ENCODE measurements at regions not wholly inside any gene's neighbourhood (a gene's known extent, or its start where the extent isn't known, plus 50 kb on each side); places are given as distances from the start of the nearest gene placed in this dataset.

- Histone ChIP-seq H3K4me3 (ENCODE audit: low read length) (no peak overlapping the region), H3K27me3 (ENCODE audit: control insufficient read depth, insufficient read depth, low read length) (no peaks in the 10 kb centered on the region), H3K27ac (ENCODE audit: low read length) (no peak overlapping the region), H3K4me1 (ENCODE audit: control insufficient read depth, insufficient read depth, low read length) (no peaks in the 10 kb centered on the region), H3K36me3 (ENCODE audit: control insufficient read depth, insufficient read depth, low read length) (no peaks in the 10 kb centered on the region), H3K9me3 (ENCODE audit: control insufficient read depth, insufficient read depth, low read length) (no peaks in the 10 kb centered on the region)
- no peak overlapping the region for H3K27ac Mint-ChIP-seq
- peaks cover 7% of the 10 kb centered on the region for H3K36me3 Mint-ChIP-seq
- ATAC-seq (no peak), DNase-seq (no peak)
- intact Hi-C loops (cut with micrococcal nuclease): no loop called here
- H3K4me3 Mint-ChIP-seq: no peak overlapping the region
- no peak for TF ChIP-seq CTCF (IDR thresholded peaks at IDR 0.05)
- no peaks in the 10 kb centered on the region for H3K27me3 Mint-ChIP-seq (ENCODE audit: low read depth in 2 of 2)
- H3K4me1 Mint-ChIP-seq: no peaks in the 10 kb centered on the region
- H3K9me3 Mint-ChIP-seq: peaks cover 17 to 21% of the 10 kb centered on the region in 2 donors
- no CpG with 5 or more reads among the region's 1 CpG for WGBS (ENCODE audit: insufficient coverage)
These were observed 590.2 kb upstream of the LRRC4C start for GRCh38 chr11:42049650-42050049.

- no peaks in the 10 kb centered on the region for H3K27me3 ChIP-seq (ENCODE audit: control insufficient read depth, insufficient read depth, low read length)
- H3K36me3 Mint-ChIP-seq: peaks cover 7% of the 10 kb centered on the region
- H3K4me3 Mint-ChIP-seq: no peak overlapping the region
- no peak overlapping the region for H3K27ac ChIP-seq (ENCODE audit: low read length)
- no peaks in the 10 kb centered on the region for H3K4me1 Mint-ChIP-seq
- no peak overlapping the region for H3K4me3 ChIP-seq (ENCODE audit: low read length)
- no peak for DNase-seq
- H3K27ac Mint-ChIP-seq: no peak overlapping the region
- no peaks in the 10 kb centered on the region for H3K4me1 ChIP-seq (ENCODE audit: control insufficient read depth, insufficient read depth, low read length)
- WGBS (ENCODE audit: insufficient coverage): 80% methylated on average over 3 of the region's 3 CpGs
- no peak for ATAC-seq
- intact Hi-C loops (cut with micrococcal nuclease): no loop called here
- TF ChIP-seq CTCF (IDR thresholded peaks at IDR 0.05): no peak
- H3K9me3 ChIP-seq (ENCODE audit: control insufficient read depth, insufficient read depth, low read length): no peaks in the 10 kb centered on the region
- H3K9me3 Mint-ChIP-seq: peaks cover 20 to 25% of the 10 kb centered on the region in 2 donors
- H3K36me3 ChIP-seq (ENCODE audit: control insufficient read depth, insufficient read depth, low read length): no peaks in the 10 kb centered on the region
- no peaks in the 10 kb centered on the region for H3K27me3 Mint-ChIP-seq (ENCODE audit: low read depth in 2 of 2)
These were observed 595.0 kb upstream of the LRRC4C start for GRCh38 chr11:42054351-42054900.

- no peaks in the 10 kb centered on the region for H3K27me3 Mint-ChIP-seq (ENCODE audit: low read depth in 2 of 2)
- Histone ChIP-seq H3K9me3 (ENCODE audit: control insufficient read depth, insufficient read depth, low read length) (no peaks in the 10 kb centered on the region), H3K4me1 (ENCODE audit: control insufficient read depth, insufficient read depth, low read length) (no peaks in the 10 kb centered on the region), H3K36me3 (ENCODE audit: control insufficient read depth, insufficient read depth, low read length) (no peaks in the 10 kb centered on the region), H3K4me3 (ENCODE audit: low read length) (no peak overlapping the region), H3K27ac (ENCODE audit: low read length) (no peak overlapping the region), H3K27me3 (ENCODE audit: control insufficient read depth, insufficient read depth, low read length) (no peaks in the 10 kb centered on the region)
- H3K27ac Mint-ChIP-seq: no peak overlapping the region
- H3K4me3 Mint-ChIP-seq: no peak overlapping the region
- DNase-seq (no peak), ATAC-seq (no peak)
- peaks cover 20 to 25% of the 10 kb centered on the region in 2 donors for H3K9me3 Mint-ChIP-seq
- 56% methylated on average over 1 of the region's 1 CpG for WGBS (ENCODE audit: insufficient coverage)
- no peaks in the 10 kb centered on the region for H3K4me1 Mint-ChIP-seq
- TF ChIP-seq CTCF (IDR thresholded peaks at IDR 0.05): no peak
- H3K36me3 Mint-ChIP-seq: peaks cover 7% of the 10 kb centered on the region
- intact Hi-C loops (cut with micrococcal nuclease): no loop called here
These were observed 596.2 kb upstream of the LRRC4C start for GRCh38 chr11:42055606-42056005.

GRCh38 chr11:42058794-42059193 is 599.3 kb upstream of the LRRC4C start:
- WGBS (ENCODE audit: insufficient coverage): 73% methylated on average over 3 of the region's 5 CpGs

More at GRCh38 chr11:42058794-42059193, 599.3 kb upstream of the LRRC4C start:
- Mint-ChIP-seq H3K27ac (no peak overlapping the region), H3K27me3 (ENCODE audit: low read depth in 2 of 2) (no peaks in the 10 kb centered on the region), H3K4me1 (no peaks in the 10 kb centered on the region), H3K4me3 (no peak overlapping the region), H3K9me3 (peaks cover 9 to 12% of the 10 kb centered on the region in 2 donors), H3K36me3 (no peaks in the 10 kb centered on the region)
- Histone ChIP-seq H3K27me3 (ENCODE audit: control insufficient read depth, insufficient read depth, low read length) (no peaks in the 10 kb centered on the region), H3K9me3 (ENCODE audit: control insufficient read depth, insufficient read depth, low read length) (no peaks in the 10 kb centered on the region), H3K36me3 (ENCODE audit: control insufficient read depth, insufficient read depth, low read length) (no peaks in the 10 kb centered on the region), H3K4me3 (ENCODE audit: low read length) (no peak overlapping the region), H3K4me1 (ENCODE audit: control insufficient read depth, insufficient read depth, low read length) (no peaks in the 10 kb centered on the region), H3K27ac (ENCODE audit: low read length) (no peak overlapping the region)
- intact Hi-C loops (cut with micrococcal nuclease): no loop called here
- no peak for TF ChIP-seq CTCF (IDR thresholded peaks at IDR 0.05)
- DNase-seq: no peak
- no peak for ATAC-seq

Measured in natural killer cell (primary cell).